Hepatocyte (in vitro differentiated cells): ENCODE measurements at regions not wholly inside any gene's neighbourhood (a gene's known extent, or its start where the extent isn't known, plus 50 kb on each side); places are given as distances from the start of the nearest gene placed in this dataset.

Source experiments
- EZH2 ChIP-seq: fragments of 200-600 bp; sonication (generic); IDR thresholded peaks from 2 replicates; pipeline ENCODE4 v1.6.1; 2016; ENCODE audit warnings: antibody characterized with exemption, mild to moderate bottlenecking, borderline replicate concordance
- TF ChIP-seq, protein P1 (sequence below): fragments of 200-600 bp; sonication (generic); IDR thresholded peaks from 2 replicates; pipeline ENCODE4 v1.5.1; 2016; ENCODE audit warnings: antibody characterized with exemption, mild to moderate bottlenecking; ENCODE audit not compliant: poor library complexity

DNA sequence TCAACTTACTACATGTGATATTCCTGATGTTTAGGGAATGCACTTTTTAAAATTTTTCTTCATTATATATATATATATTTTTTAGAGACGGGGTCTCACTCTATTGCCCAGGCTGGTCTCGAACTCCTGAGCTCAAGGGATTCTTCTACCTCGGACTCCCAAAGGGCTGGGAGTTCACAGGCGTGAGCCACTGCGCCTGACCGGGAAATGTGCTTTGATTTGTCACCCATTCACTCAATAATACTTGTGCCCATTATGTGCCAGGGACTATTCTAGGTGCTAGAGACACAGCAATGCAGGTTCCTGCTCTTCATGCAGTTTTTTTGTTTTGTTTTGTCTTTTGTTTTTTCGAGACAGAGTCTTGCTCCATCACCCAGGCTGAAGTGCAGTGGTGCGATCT, 56.1 kb upstream of the INCENP start:
- TF ChIP-seq, protein P1, sequence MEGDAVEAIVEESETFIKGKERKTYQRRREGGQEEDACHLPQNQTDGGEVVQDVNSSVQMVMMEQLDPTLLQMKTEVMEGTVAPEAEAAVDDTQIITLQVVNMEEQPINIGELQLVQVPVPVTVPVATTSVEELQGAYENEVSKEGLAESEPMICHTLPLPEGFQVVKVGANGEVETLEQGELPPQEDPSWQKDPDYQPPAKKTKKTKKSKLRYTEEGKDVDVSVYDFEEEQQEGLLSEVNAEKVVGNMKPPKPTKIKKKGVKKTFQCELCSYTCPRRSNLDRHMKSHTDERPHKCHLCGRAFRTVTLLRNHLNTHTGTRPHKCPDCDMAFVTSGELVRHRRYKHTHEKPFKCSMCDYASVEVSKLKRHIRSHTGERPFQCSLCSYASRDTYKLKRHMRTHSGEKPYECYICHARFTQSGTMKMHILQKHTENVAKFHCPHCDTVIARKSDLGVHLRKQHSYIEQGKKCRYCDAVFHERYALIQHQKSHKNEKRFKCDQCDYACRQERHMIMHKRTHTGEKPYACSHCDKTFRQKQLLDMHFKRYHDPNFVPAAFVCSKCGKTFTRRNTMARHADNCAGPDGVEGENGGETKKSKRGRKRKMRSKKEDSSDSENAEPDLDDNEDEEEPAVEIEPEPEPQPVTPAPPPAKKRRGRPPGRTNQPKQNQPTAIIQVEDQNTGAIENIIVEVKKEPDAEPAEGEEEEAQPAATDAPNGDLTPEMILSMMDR: no peak
- no peak for TF ChIP-seq EZH2
